NB4 (cell line): ENCODE measurements at regions not wholly inside any gene's neighbourhood (a gene's known extent, or its start where the extent isn't known, plus 50 kb on each side); places are given as distances from the start of the nearest gene placed in this dataset.
"Not testable (repeated sequence)": the region's sequence is repeated elsewhere in the genome, so short reads cannot be mapped to it uniquely, and the experiment has no call there.

Source experiments
- DNase-seq: peaks from one replicate; pipeline ENCODE4 v3.0.0; 2010; ENCODE audit warnings: low read depth
- H3K4me3 ChIP-seq: one replicate; pipeline ENCODE4 v1.5.1; 2011; ENCODE audit warnings: mild to moderate bottlenecking, low read depth, low read length, moderate library complexity
- CTCF ChIP-seq: IDR thresholded peaks from one replicate; pipeline ENCODE4 v1.5.1; 2012; ENCODE audit warnings: low read depth, low read length
- MYC ChIP-seq: IDR thresholded peaks from 2 replicates; pipeline ENCODE4 v1.6.1; 2011; ENCODE audit warnings: low read depth, low read length
- POLR2A ChIP-seq: IDR thresholded peaks from 2 replicates; pipeline ENCODE4 v1.6.1; 2011; ENCODE audit warnings: mild to moderate bottlenecking; ENCODE audit not compliant: insufficient read length; ENCODE audit errors: extremely low read depth
- TF ChIP-seq, protein P1 (sequence below): IDR thresholded peaks from 2 replicates; pipeline ENCODE4 v1.6.1; 2011; ENCODE audit warnings: low read depth, low read length

DNA sequence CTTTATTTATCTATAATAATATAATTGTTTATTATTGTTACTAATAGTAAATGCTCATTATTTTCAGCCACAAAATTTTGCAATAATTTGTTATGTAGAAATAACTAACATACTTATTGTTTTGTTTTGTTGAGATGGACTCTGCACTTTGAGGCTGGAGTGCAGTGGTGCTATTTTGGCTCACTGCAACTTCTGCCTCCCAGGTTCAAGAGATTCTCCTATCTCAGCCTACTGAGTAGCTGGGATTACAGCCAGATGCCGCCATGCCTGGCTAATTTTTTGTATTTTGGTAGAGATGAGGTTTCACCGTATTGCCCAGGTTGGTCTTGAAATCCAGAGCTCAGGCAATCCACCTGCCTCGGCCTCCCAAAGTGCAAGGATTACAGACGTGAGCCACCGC, 76.6 kb upstream of the RAP1B start:
- TF ChIP-seq CTCF = no peak
- TF ChIP-seq, protein P1, sequence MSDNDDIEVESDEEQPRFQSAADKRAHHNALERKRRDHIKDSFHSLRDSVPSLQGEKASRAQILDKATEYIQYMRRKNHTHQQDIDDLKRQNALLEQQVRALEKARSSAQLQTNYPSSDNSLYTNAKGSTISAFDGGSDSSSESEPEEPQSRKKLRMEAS = no peak
- TF ChIP-seq MYC = no peak
- TF ChIP-seq POLR2A = no peak
- no peak overlapping the region for H3K4me3 ChIP-seq
- no peak for DNase-seq

- no peak overlapping the region for H3K4me3 ChIP-seq
- peak; percentile 50 for DNase-seq
- TF ChIP-seq CTCF (no peak), MYC (no peak), POLR2A (no peak)
- TF ChIP-seq, protein P1 = no peak
Observed at GRCh38 chr12:68536885-68537485, 73.7 kb upstream of the RAP1B start.

DNA sequence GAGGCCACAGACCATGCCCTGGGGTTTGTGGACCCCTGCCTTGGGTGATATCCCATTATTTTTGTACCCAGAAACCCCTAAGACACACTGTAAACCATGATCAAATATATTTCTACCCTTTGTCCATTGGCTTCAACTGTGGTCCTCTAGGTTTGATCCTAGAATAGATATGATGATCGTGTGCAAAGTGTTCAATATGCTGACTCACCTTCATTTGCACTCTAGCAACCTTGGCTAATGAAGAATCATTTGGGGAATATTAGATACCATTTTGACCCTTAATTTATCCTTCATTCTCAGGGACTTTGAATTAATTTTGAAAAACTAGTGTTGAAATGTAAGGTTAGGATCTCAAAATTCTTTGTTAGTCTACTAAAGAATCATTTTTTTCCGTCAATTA, 73.1 kb upstream of the RAP1B start:
- DNase-seq = no peak
- TF ChIP-seq POLR2A = no peak
- no peak for TF ChIP-seq MYC
- TF ChIP-seq CTCF = no peak
- TF ChIP-seq, protein P1 = no peak

DNA sequence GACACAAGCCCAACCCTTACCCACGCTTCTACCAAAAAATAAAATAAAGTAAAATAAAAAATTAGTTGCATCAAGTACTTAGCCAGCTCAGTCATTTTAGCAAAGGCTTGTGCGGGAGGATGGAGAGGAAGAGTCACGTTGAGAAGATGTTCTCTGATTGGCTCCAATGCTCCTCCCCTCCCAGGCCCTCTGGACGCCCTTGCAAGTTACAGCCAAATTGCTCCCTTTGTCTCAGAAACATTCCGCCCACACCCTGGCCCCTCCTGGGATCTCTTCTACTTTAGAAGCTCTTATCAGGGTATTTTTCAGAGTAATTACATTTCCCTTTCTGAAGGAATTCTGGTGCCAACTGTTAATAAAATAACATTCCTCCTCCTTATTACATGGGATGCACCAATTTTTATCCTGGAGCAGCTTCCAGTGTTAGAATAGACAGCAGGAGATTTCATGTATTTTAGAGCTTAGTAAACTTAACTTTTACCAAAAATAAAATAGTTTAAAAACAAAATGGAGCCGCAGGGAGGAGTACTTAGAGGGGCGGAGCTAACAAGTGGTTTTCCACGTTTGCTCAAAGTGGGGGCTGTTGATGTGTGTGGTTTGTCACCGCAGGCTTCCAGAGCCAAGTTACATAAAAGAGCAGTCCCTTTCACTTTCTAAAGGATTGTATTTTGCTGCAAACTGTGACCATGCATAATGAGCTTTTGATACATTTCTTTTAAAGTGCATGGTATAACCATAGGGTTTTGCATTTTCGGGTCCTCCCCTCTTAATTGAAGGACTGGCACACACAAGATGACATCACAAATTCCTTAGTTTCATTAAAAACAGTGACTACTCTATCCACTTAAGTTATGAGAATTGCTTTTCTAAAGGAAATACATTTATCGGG, 71.7 kb upstream of the RAP1B start:
- TF ChIP-seq, protein P1 = peak; percentile 25; the same call in 1 of the 2 replicates
- TF ChIP-seq MYC (no peak), POLR2A (no peak), CTCF (no peak)
- peak overlapping the region; percentile 41 for H3K4me3 ChIP-seq
- DNase-seq = peak; percentile 92

More for the DNA sequence above, 73.1 kb upstream of the RAP1B start:
- no peak overlapping the region for H3K4me3 ChIP-seq

GRCh38 chr12:68539615-68539952, 71.1 kb upstream of the RAP1B start:
- no peak for DNase-seq
- peak overlapping the region; percentile 41 for H3K4me3 ChIP-seq
- TF ChIP-seq POLR2A = no peak
- TF ChIP-seq, protein P1 = no peak
- TF ChIP-seq CTCF = no peak
- no peak for TF ChIP-seq MYC

- not testable (repeated sequence) for H3K4me3 ChIP-seq, DNase-seq
Observed at GRCh38 chr12:68540768-68541167, 69.9 kb upstream of the RAP1B start.

GRCh38 chr12:68547318-68547717, 63.4 kb upstream of the RAP1B start:
- not testable (repeated sequence) for DNase-seq, H3K4me3 ChIP-seq

- H3K4me3 ChIP-seq, DNase-seq: not testable (repeated sequence)
Observed at GRCh38 chr12:68552605-68553195, 58.0 kb upstream of the RAP1B start.
